Activated CD4-positive, CD25-positive, alpha-beta regulatory T cell treated with anti-CD3 and anti-CD28 coated beads, Interleukin-2, amount 50 U/mL, for 24 hours (primary cell): ENCODE measurements at regions not wholly inside any gene's neighbourhood (a gene's known extent, or its start where the extent isn't known, plus 50 kb on each side); places are given as distances from the start of the nearest gene placed in this dataset.

Experiments used
- ATAC-seq, 2 donors: fragments of 150-1000 bp; cut with Tn5 transposase; one replicate each; pipeline ENCODE4 v1.10.0; 2021; ENCODE audit warnings: mild to moderate bottlenecking in 1 of 2, moderate library complexity in 1 of 2

GRCh38 chr16:54475019-54475601 is 188.5 kb upstream of the IRX3 start:
- no peak for ATAC-seq

- ATAC-seq, result no peak
These were observed 186.8 kb upstream of the IRX3 start for GRCh38 chr16:54473226-54473993.

- ATAC-seq, result no peak
These were observed 180.8 kb upstream of the IRX3 start for GRCh38 chr16:54467398-54467797.

- ATAC-seq, result no peak
These were observed 179.6 kb upstream of the IRX3 start for GRCh38 chr16:54466233-54466632.

- ATAC-seq, result no peak
These were observed 178.5 kb upstream of the IRX3 start for GRCh38 chr16:54465063-54465462.

- ATAC-seq, result no peak
These were observed 176.2 kb upstream of the IRX3 start for GRCh38 chr16:54462771-54463170.

GRCh38 chr16:54462151-54462651 is 175.6 kb upstream of the IRX3 start:
- ATAC-seq, result no peak

- no peak for ATAC-seq
These were observed 173.8 kb upstream of the IRX3 start for GRCh38 chr16:54460263-54460860.

- no peak for ATAC-seq
These were observed 173.1 kb upstream of the IRX3 start for GRCh38 chr16:54459509-54460262.

GRCh38 chr16:54458923-54459322 is 172.3 kb upstream of the IRX3 start:
- ATAC-seq, result no peak

- no peak for ATAC-seq
These were observed 169.7 kb upstream of the IRX3 start for GRCh38 chr16:54456291-54456690.

- no peak for ATAC-seq
These were observed 168.6 kb upstream of the IRX3 start for GRCh38 chr16:54455030-54455725.

GRCh38 chr16:54454616-54455015 is 168.0 kb upstream of the IRX3 start:
- no peak for ATAC-seq

- no peak for ATAC-seq
These were observed 167.3 kb upstream of the IRX3 start for GRCh38 chr16:54453871-54454270.

GRCh38 chr16:54447576-54448440 is 161.2 kb upstream of the IRX3 start:
- no peak for ATAC-seq

- ATAC-seq, result no peak
These were observed 160.1 kb upstream of the IRX3 start for GRCh38 chr16:54446639-54447038.

- no peak for ATAC-seq
These were observed 158.4 kb upstream of the IRX3 start for GRCh38 chr16:54444851-54445458.

GRCh38 chr16:54443839-54444238 is 157.3 kb upstream of the IRX3 start:
- no peak for ATAC-seq

GRCh38 chr16:54443352-54443751 is 156.8 kb upstream of the IRX3 start:
- ATAC-seq, result no peak

- ATAC-seq, result no peak
These were observed 156.3 kb upstream of the IRX3 start for GRCh38 chr16:54442864-54443263.

- ATAC-seq, result no peak
These were observed 151.9 kb upstream of the IRX3 start for GRCh38 chr16:54438469-54438868.
